Heart left ventricle (tissue), 16 donors: ENCODE measurements at regions not wholly inside any gene's neighbourhood (a gene's known extent, or its start where the extent isn't known, plus 50 kb on each side); places are given as distances from the start of the nearest gene placed in this dataset.

Experiments used
- ATAC-seq, 4 donors: fragments of 200-7000 bp; cut with Tn5 transposase; one replicate each; pipeline ENCODE4 v1.9.1; 2020 to 2022; ENCODE audit warnings: moderate library complexity in 4 of 4, mild to moderate bottlenecking in 3 of 4, moderate number of reproducible peaks in 1 of 4
- DNase-seq, 5 donors: peaks; one replicate each; pipeline ENCODE4 v3.0.0-alpha.2; 2020
- H3K27ac ChIP-seq, 12 donors: fragments of 200-600 bp; sonication (generic) in 4 of 12; one replicate each; pipeline versions ENCODE4 v1.5.0 to v1.8.0; 2016 to 2022; ENCODE audit warnings: mild to moderate bottlenecking in 2 of 12
- H3K27me3 ChIP-seq, 9 donors: fragments of 200-600 bp; sonication (generic) in 2 of 9; one replicate each; pipeline versions ENCODE4 v1.5.1 to v1.8.0; 2016 to 2022; ENCODE audit warnings: mild to moderate bottlenecking in 3 of 9
- H3K36me3 ChIP-seq, 9 donors: fragments of 200-600 bp; sonication (generic) in 2 of 9; one replicate each; pipeline versions ENCODE4 v1.5.0 to v1.8.0; 2018 to 2022; ENCODE audit warnings: mild to moderate bottlenecking in 2 of 9
- H3K4me1 ChIP-seq, 12 donors: fragments of 200-600 bp; sonication (generic) in 4 of 12; one replicate each; pipeline versions ENCODE4 v1.5.0 to v1.8.0; 2016 to 2022; ENCODE audit warnings: mild to moderate bottlenecking in 3 of 12
- H3K4me3 ChIP-seq, 12 donors: fragments of 200-600 bp; sonication (generic) in 4 of 12; one replicate each; pipeline versions ENCODE4 v1.5.0 to v1.8.0; 2017 to 2022; ENCODE audit warnings: mild to moderate bottlenecking in 9 of 12, moderate library complexity in 4 of 12
- H3K9me3 ChIP-seq, 12 donors: fragments of 200-600 bp; sonication (generic) in 4 of 12; one replicate each; pipeline versions ENCODE4 v1.5.0 to v1.8.0; 2016 to 2022; ENCODE audit warnings: mild to moderate bottlenecking in 1 of 12
- POLR2A ChIP-seq, 2 donors: fragments of 450-650 bp; IDR thresholded peaks; one replicate each; pipeline ENCODE4 v1.6.1; 2017; ENCODE audit warnings: antibody characterized with exemption in 2 of 2, mild to moderate bottlenecking in 2 of 2, moderate library complexity in 2 of 2
- WGBS, 4 donors: extraction: QIAGEN DNeasy Blood & Tissue Kit in 2 of 4; methylation state at CpG; one replicate each; pipeline versions ENCODE4 v1.1.5 to v1.1.7; 2013 to 2018; 5-methylcytosine and 5-hydroxymethylcytosine counted together
- intact Hi-C, 10 donors: fragments of 100-400 bp; cut with DNase I; formaldehyde crosslinking; loops; one replicate each; pipeline versions ENCODE4 v1.11.1 to v1.14.2; 2022
- TF ChIP-seq, protein P1 (sequence below), 12 donors: fragments of 200-600 bp; sonication (generic) in 4 of 12; IDR thresholded peaks; one replicate each; pipeline versions ENCODE4 v1.5.0 to v1.8.0; 2018 to 2022; ENCODE audit warnings: antibody characterized with exemption in 12 of 12, mild to moderate bottlenecking in 5 of 12
- donor health status: ischemic (EF 13 %, LVEDD 7.1; RV severe dilation, severe dysfunction).
- donor health status: healthy with polysubstance abuse.
- donor health status: DM: no; HTN: yes; CAD: no.
- donor health status: DM: no; HTN: no; CAD: no.
- donor health status: ischemic (EF 25% LVEDD 6.9; RV normal size, moderate dysfunction).
- donor health status: ischemic (EF 25% LVEDD 5.7; RV mildly dilated, moderate dysfunction).
- donor health status: healthy.
- donor health status: DM: yes; HTN: yes; CAD: no.
- donor health status: ischemic (EF 35%, LVEDD 5.7; RV mildly dilated, moderate dysfunction).
- donor health status: nonischemic (EF 11% LVEDD 7.7; RV severe dilation, severe dysfunction).
- donor health status: DM: yes; HTN: yes; CAD: no.
- donor health status: PGD.
- donor health status: ischemic (EF 29% LVEDD 5.4; RV normal size, mild dysfunction).
- donor health status: nonischemic (EF 23%, LVEDD 6.1; RV moderate dilation, normal function).

DNA sequence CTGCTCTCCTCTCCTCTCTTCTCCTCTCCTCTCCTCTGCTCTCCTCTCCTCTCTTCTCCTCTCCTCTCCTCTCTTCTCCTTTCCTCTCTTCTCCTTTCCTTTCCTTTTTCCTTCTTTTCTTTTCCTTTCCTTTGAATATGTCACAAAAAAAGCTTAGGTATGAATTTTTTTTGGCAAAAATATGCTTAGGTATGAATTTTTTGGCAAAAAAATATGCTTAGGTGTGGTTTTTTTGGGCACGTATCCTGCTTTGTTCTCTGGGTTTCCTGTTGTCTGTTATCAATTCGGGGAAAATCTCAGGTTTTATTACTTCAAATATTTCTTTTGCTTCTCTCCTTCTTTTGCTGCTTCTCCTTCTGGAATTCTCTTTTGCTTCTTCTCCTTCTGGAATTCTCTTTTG lies 155.5 kb upstream of the PMEPA1 start:
- H3K4me3 ChIP-seq: no peak overlapping the region
- TF ChIP-seq, protein P1, sequence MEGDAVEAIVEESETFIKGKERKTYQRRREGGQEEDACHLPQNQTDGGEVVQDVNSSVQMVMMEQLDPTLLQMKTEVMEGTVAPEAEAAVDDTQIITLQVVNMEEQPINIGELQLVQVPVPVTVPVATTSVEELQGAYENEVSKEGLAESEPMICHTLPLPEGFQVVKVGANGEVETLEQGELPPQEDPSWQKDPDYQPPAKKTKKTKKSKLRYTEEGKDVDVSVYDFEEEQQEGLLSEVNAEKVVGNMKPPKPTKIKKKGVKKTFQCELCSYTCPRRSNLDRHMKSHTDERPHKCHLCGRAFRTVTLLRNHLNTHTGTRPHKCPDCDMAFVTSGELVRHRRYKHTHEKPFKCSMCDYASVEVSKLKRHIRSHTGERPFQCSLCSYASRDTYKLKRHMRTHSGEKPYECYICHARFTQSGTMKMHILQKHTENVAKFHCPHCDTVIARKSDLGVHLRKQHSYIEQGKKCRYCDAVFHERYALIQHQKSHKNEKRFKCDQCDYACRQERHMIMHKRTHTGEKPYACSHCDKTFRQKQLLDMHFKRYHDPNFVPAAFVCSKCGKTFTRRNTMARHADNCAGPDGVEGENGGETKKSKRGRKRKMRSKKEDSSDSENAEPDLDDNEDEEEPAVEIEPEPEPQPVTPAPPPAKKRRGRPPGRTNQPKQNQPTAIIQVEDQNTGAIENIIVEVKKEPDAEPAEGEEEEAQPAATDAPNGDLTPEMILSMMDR (IDR thresholded peaks at IDR 0.05): no peak
- TF ChIP-seq POLR2A (IDR thresholded peaks at IDR 0.05): no peak
- intact Hi-C loops: loop anchor here in 1 of 10 donors (10.0 kb wide), 1 partner anchor 60 kb away; no protein-coding TSS in a partner anchor
- peaks cover 0 to 10% (median 0%) of the 10 kb centered on the region in 12 donors for H3K4me1 ChIP-seq
- no peak overlapping the region for H3K27ac ChIP-seq
- DNase-seq (no peak), ATAC-seq (no peak)
- peaks cover 0 to 12% (median 0%) of the 10 kb centered on the region in 12 donors for H3K9me3 ChIP-seq
- H3K36me3 ChIP-seq: no peaks in the 10 kb centered on the region
- WGBS, 4 donors: 29 to 66% (median 49%) methylated on average over 2 of the region's 2 CpGs
- H3K27me3 ChIP-seq: peaks cover 0 to 15% (median 0%) of the 10 kb centered on the region in 9 donors

DNA sequence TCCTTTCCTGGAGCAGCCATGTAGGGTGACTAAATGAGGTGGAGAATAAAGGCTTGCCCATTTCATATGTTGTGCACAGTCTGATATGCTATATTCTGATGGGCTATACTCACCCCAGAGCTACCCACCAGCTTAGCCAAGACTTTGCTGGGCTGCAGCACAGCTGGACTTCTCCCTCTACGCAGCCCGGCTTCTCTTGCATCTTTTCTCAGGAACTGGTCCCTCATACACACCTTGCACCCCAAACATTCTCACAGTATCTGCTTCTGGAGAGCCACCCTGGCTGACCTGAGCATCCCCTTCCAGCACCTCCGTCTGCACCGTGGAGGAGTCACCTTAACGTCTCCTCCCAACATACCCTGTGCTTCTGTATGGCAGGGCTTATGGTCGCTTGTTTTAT lies 150.8 kb upstream of the PMEPA1 start:
- 90 to 92% (median 91%) methylated on average over 6 of the region's 6 CpGs for WGBS, 4 donors
- intact Hi-C loops: loop anchor here in 1 of 10 donors (10.0 kb wide), 1 partner anchor 56 kb away; no protein-coding TSS in a partner anchor
- ATAC-seq (no peak), DNase-seq (no peak)
- no peak overlapping the region for H3K4me3 ChIP-seq
- H3K4me1 ChIP-seq: no peaks in the 10 kb centered on the region
- H3K27me3 ChIP-seq: peaks cover 0 to 6% (median 0%) of the 10 kb centered on the region in 9 donors
- no peak for TF ChIP-seq POLR2A (IDR thresholded peaks at IDR 0.05)
- TF ChIP-seq, protein P1 (IDR thresholded peaks at IDR 0.05): no peak
- no peaks in the 10 kb centered on the region for H3K36me3 ChIP-seq
- H3K27ac ChIP-seq: no peak overlapping the region
- H3K9me3 ChIP-seq: peaks cover 0 to 12% (median 0%) of the 10 kb centered on the region in 12 donors

GRCh38 chr20:57857969-57858368 lies 148.2 kb upstream of the PMEPA1 start:
- H3K4me3 ChIP-seq: no peak overlapping the region
- 93 to 95% (median 95%) methylated on average over 2 of the region's 2 CpGs for WGBS, 4 donors
- H3K36me3 ChIP-seq: no peaks in the 10 kb centered on the region
- no peak overlapping the region for H3K27ac ChIP-seq
- ATAC-seq: no peak
- TF ChIP-seq, protein P1 (IDR thresholded peaks at IDR 0.05): no peak
- no peak for TF ChIP-seq POLR2A (IDR thresholded peaks at IDR 0.05)
- peaks cover 0 to 6% (median 0%) of the 10 kb centered on the region in 12 donors for H3K9me3 ChIP-seq
- no peaks in the 10 kb centered on the region for H3K27me3 ChIP-seq
- intact Hi-C loops: loop anchor here in 2 of 10 donors (10.0 kb wide), 2 partner anchors 203 to 317 kb away; no protein-coding TSS in a partner anchor
- DNase-seq: no peak
- no peaks in the 10 kb centered on the region for H3K4me1 ChIP-seq

- intact Hi-C loops: loop anchor here in 2 of 10 donors (10.0 kb wide), 2 partner anchors 202 to 318 kb away; no protein-coding TSS in a partner anchor
- H3K27ac ChIP-seq: no peak overlapping the region
- TF ChIP-seq, protein P1 (IDR thresholded peaks at IDR 0.05): no peak
- no peak for TF ChIP-seq POLR2A (IDR thresholded peaks at IDR 0.05)
- H3K9me3 ChIP-seq: peaks cover 0 to 6% (median 0%) of the 10 kb centered on the region in 12 donors
- H3K27me3 ChIP-seq: no peaks in the 10 kb centered on the region
- no peak for DNase-seq
- no peaks in the 10 kb centered on the region for H3K36me3 ChIP-seq
- no peak for ATAC-seq
- no peak overlapping the region for H3K4me3 ChIP-seq
- 89 to 91% (median 90%) methylated on average over 2 of the region's 2 CpGs for WGBS, 4 donors
- peaks cover 0 to 3% (median 0%) of the 10 kb centered on the region in 12 donors for H3K4me1 ChIP-seq
These were observed 147.3 kb upstream of the PMEPA1 start for GRCh38 chr20:57857118-57857517.
